HEK293T (cell line): ENCODE measurements at regions not wholly inside any gene's neighbourhood (a gene's known extent, or its start where the extent isn't known, plus 50 kb on each side); places are given as distances from the start of the nearest gene placed in this dataset.

Experiments
- ARNT ChIP-seq: fragments of 450-650 bp; IDR thresholded peaks from 2 replicates; pipeline ENCODE4 v1.6.1; 2017; ENCODE audit warnings: mild to moderate bottlenecking
- FOXM1 ChIP-seq: fragments of 450-650 bp; IDR thresholded peaks from 2 replicates; pipeline ENCODE4 v1.6.1; 2017; ENCODE audit warnings: mild to moderate bottlenecking, borderline replicate concordance
- PKNOX1 ChIP-seq: fragments of 450-650 bp; IDR thresholded peaks from 2 replicates; pipeline ENCODE4 v1.6.1; 2016

GRCh38 chr2:46828491-46829230, 86.9 kb downstream of the MCFD2 start:
- TF ChIP-seq FOXM1 (no peak), ARNT (no peak), PKNOX1 (no peak)
